NCI-H82 treated with DMSO at 0.1 percent for 48 hours (cell line): ENCODE measurements at regions not wholly inside any gene's neighbourhood (a gene's known extent, or its start where the extent isn't known, plus 50 kb on each side); places are given as distances from the start of the nearest gene placed in this dataset.
"Not testable (repeated sequence)": the region's sequence is repeated elsewhere in the genome, so short reads cannot be mapped to it uniquely, and the experiment has no call there.

Source experiments
- DNase-seq: peaks from one replicate; lab custom pipeline; 2025; ENCODE audit not compliant: unreplicated experiment; lab: John Stamatoyannopoulos, UW

GRCh38 chr4:3596957-3597733 lies 64.9 kb upstream of the LRPAP1 start:
- DNase-seq, result not testable (repeated sequence)

DNA sequence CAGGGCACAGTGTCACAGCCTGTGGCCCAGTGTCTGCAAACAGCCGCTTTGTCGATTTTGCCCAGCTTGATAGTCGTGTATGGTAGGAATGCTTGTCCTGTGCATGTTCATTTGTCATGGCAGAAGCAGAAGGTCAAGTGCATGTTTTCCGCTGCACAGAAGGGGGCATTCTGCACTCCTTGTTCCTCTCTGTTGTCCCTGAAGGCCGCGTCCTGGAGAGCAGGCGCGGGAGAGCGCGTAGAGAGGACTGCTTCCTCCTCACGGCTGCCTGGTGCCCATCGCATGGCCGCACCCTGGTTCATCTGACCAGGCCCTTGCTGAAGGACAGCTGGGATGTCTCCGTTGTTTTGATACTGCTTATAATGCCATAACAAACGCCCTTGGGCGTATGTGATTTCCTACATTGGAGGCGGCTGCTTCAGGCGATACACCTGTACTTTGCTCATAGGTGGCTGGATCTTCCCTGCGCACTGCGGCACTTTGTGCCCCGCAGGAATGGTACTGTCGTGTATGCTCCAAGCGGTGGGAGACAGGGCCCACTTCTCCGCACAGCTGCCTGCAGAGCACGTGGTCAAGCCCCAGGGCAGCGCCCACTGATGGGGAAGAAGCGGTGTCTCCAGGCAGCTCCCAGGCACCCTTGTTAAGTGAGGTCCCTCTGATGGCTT lies 63.5 kb upstream of the LRPAP1 start:
- DNase-seq, result not testable (repeated sequence)

- DNase-seq, result not testable (repeated sequence)
Measured at GRCh38 chr4:3594751-3595150, 62.5 kb upstream of the LRPAP1 start.

- DNase-seq, result peak; percentile 14
Measured at GRCh38 chr4:3589946-3590924, 58.0 kb upstream of the LRPAP1 start.

DNA sequence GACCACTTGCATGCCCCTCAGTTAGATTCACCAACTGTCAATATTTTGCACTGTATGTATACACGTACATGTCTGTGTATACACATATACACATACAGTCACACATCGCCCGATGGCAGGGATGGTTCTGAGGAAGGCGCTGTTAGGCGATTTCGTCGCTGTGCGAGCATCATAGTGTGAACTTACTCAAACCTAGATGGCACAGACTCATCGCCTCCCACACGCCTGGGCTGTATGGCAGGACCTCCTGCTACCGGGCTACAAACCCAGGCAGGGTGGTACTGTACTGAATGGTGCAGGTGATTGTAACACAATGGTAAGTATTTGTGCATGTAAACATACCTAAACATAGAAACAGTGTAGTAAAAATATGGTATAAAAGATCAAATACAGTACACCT lies 57.2 kb upstream of the LRPAP1 start:
- not testable (repeated sequence) for DNase-seq

GRCh38 chr4:3588517-3589194 lies 56.4 kb upstream of the LRPAP1 start:
- DNase-seq, result peak; percentile 6

DNA sequence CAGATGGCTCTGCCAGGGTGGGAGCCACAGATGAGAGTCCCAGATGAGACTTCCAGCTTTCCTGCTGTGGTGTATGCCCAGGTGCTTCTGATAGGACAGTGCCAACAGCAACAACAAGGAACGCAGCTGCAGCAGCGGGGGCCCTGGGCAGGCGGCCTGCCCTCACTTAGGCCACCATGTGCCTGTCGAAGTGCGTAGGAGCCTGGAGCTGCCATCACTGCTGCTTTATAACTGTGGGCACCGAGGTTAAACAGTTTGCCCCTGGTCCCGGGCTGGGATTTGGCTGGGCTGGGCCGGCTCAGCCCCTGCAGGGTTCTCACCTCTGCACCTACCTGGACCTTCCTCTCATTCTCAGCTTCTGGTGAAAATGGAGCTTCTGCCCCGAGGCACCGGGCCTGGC lies 54.4 kb upstream of the LRPAP1 start:
- DNase-seq, result not testable (repeated sequence)

- DNase-seq, result not testable (repeated sequence)
Measured at GRCh38 chr4:3585567-3585966, 53.3 kb upstream of the LRPAP1 start.

GRCh38 chr4:3582091-3582475 lies 49.9 kb upstream of the LRPAP1 start:
- no peak for DNase-seq
